ENCODE measurements at regions not wholly inside any gene's neighbourhood (a gene's known extent, or its start where the extent isn't known, plus 50 kb on each side); places are given as distances from the start of the nearest gene placed in this dataset.

DNA sequence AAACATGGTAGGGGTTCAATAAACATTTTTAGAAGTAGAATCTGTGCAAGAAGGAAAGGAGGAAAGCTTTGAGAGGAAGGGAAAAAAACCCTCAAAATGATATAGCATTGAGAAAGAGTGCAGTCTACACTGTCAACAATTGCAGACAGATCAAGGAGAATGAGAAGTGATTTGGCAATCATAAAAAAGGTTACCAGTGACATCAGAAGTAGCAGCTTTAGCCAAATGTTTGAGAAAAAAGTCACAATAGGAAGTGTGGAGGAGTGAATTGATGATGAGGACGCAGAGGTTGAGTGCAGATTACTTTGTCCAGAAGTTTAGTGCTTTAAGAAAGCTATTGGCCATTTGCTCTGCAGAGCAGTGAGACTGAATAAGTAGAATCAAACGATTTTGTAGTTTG, 155.0 kb downstream of the GJA1 start:
- Histone ChIP-seq H3K27ac (ENCODE audit: low read depth, low read length) (no peak overlapping the region), H3K4me1 (ENCODE audit: control insufficient read depth, low read length) (no peaks in the 10 kb centered on the region), H3K4me3 (ENCODE audit: low read length) (no peak overlapping the region), H3K27me3 (ENCODE audit: control insufficient read depth, low read length) (no peaks in the 10 kb centered on the region), H3K79me2 (ENCODE audit: control insufficient read depth, low read length) (no peaks in the 10 kb centered on the region), H3K9me2 (replicated peaks; ENCODE audit: control insufficient read depth, low read length) (no peaks in the 10 kb centered on the region), H3K36me3 (ENCODE audit: control insufficient read depth, low read length) (no peaks in the 10 kb centered on the region), H3F3A (ENCODE audit: control insufficient read depth, insufficient read depth) (no peaks in the 10 kb centered on the region), H4K20me1 (ENCODE audit: control insufficient read depth, insufficient read depth, low read depth, low read length) (no peaks in the 10 kb centered on the region), H3K9me3 (ENCODE audit: control insufficient read depth, insufficient read depth, low read length) (no peaks in the 10 kb centered on the region), H3K4me2 (ENCODE audit: low read length) (no peak overlapping the region)
- no peak for TF ChIP-seq EZH2phosphoT487 (IDR thresholded peaks at IDR 0.05; ENCODE audit: borderline replicate concordance, low read length)
- TF ChIP-seq, protein P1, sequence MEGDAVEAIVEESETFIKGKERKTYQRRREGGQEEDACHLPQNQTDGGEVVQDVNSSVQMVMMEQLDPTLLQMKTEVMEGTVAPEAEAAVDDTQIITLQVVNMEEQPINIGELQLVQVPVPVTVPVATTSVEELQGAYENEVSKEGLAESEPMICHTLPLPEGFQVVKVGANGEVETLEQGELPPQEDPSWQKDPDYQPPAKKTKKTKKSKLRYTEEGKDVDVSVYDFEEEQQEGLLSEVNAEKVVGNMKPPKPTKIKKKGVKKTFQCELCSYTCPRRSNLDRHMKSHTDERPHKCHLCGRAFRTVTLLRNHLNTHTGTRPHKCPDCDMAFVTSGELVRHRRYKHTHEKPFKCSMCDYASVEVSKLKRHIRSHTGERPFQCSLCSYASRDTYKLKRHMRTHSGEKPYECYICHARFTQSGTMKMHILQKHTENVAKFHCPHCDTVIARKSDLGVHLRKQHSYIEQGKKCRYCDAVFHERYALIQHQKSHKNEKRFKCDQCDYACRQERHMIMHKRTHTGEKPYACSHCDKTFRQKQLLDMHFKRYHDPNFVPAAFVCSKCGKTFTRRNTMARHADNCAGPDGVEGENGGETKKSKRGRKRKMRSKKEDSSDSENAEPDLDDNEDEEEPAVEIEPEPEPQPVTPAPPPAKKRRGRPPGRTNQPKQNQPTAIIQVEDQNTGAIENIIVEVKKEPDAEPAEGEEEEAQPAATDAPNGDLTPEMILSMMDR (IDR thresholded peaks at IDR 0.05; ENCODE audit: low read depth, low read length, poor library complexity, severe bottlenecking) = no peak

GRCh38 chr6:121590916-121591315, 155.5 kb downstream of the GJA1 start:
- Histone ChIP-seq H3K27ac (ENCODE audit: low read depth, low read length) (no peak overlapping the region), H3K4me2 (ENCODE audit: low read length) (no peak overlapping the region), H3K9me2 (replicated peaks; ENCODE audit: control insufficient read depth, low read length) (no peaks in the 10 kb centered on the region)

DNA sequence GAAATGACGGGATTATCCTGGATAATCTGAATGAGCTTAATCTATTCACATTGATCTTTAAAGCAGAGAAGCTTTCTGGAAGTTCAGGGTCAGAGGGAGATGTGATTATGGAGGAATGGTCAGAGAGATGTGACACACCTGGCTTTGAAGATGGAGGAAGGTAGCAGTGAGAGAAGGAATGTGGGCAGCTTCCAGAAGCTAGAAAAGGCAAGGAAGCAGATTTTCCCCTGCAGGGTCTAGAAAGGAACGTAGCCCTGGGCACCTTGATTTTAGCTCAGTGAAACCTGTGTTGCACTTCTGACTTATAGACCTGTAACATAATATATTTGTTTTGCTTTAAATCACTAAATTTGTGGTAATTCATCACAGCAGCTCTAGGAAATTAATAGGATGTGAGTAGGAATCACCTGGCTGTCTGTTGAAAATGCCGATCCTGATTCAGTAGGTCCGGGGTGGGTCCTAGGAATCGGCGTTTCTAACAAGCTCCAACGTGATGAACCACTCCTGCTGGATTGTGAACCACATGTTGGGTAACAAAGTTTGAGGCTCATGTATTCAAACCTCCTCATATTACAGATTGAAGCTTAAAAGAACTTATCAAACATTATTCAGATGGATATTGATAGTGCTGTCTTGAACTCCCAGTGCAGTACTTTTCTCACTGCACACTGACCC, 157.0 kb downstream of the GJA1 start:
- Histone ChIP-seq H4K20me1 (ENCODE audit: control insufficient read depth, insufficient read depth, low read depth, low read length) (no peaks in the 10 kb centered on the region), H3K4me1 (ENCODE audit: control insufficient read depth, low read length) (no peaks in the 10 kb centered on the region), H3K27ac (ENCODE audit: low read depth, low read length) (no peak overlapping the region), H3K9me2 (replicated peaks; ENCODE audit: control insufficient read depth, low read length) (no peaks in the 10 kb centered on the region), H3K4me3 (ENCODE audit: low read length) (no peak overlapping the region), H3K36me3 (ENCODE audit: control insufficient read depth, low read length) (no peaks in the 10 kb centered on the region), H3K9me3 (ENCODE audit: control insufficient read depth, insufficient read depth, low read length) (no peaks in the 10 kb centered on the region), H3K79me2 (ENCODE audit: control insufficient read depth, low read length) (no peaks in the 10 kb centered on the region), H3F3A (ENCODE audit: control insufficient read depth, insufficient read depth) (no peaks in the 10 kb centered on the region), H3K27me3 (ENCODE audit: control insufficient read depth, low read length) (no peaks in the 10 kb centered on the region), H3K4me2 (ENCODE audit: low read length) (no peak overlapping the region)
- TF ChIP-seq, protein P1 (IDR thresholded peaks at IDR 0.05; ENCODE audit: low read depth, low read length, poor library complexity, severe bottlenecking) = no peak
- no peak for TF ChIP-seq EZH2phosphoT487 (IDR thresholded peaks at IDR 0.05; ENCODE audit: borderline replicate concordance, low read length)

More at GRCh38 chr6:121590916-121591315, 155.5 kb downstream of the GJA1 start:
- Histone ChIP-seq H3K79me2 (ENCODE audit: control insufficient read depth, low read length) (no peaks in the 10 kb centered on the region), H3K9me3 (ENCODE audit: control insufficient read depth, insufficient read depth, low read length) (no peaks in the 10 kb centered on the region), H3K27me3 (ENCODE audit: control insufficient read depth, low read length) (no peaks in the 10 kb centered on the region), H4K20me1 (ENCODE audit: control insufficient read depth, insufficient read depth, low read depth, low read length) (no peaks in the 10 kb centered on the region), H3K4me3 (ENCODE audit: low read length) (no peak overlapping the region), H3K4me1 (ENCODE audit: control insufficient read depth, low read length) (no peaks in the 10 kb centered on the region), H3F3A (ENCODE audit: control insufficient read depth, insufficient read depth) (no peaks in the 10 kb centered on the region), H3K36me3 (ENCODE audit: control insufficient read depth, low read length) (no peaks in the 10 kb centered on the region)
- TF ChIP-seq, protein P1 (IDR thresholded peaks at IDR 0.05; ENCODE audit: low read depth, low read length, poor library complexity, severe bottlenecking) = no peak
- no peak for TF ChIP-seq EZH2phosphoT487 (IDR thresholded peaks at IDR 0.05; ENCODE audit: borderline replicate concordance, low read length)

Data from DOHH2 (cell line).